ENCODE measurements at regions not wholly inside any gene's neighbourhood (a gene's known extent, or its start where the extent isn't known, plus 50 kb on each side); places are given as distances from the start of the nearest gene placed in this dataset.
"Not testable (repeated sequence)": the region's sequence is repeated elsewhere in the genome, so short reads cannot be mapped to it uniquely, and the experiment has no call there.

DNA sequence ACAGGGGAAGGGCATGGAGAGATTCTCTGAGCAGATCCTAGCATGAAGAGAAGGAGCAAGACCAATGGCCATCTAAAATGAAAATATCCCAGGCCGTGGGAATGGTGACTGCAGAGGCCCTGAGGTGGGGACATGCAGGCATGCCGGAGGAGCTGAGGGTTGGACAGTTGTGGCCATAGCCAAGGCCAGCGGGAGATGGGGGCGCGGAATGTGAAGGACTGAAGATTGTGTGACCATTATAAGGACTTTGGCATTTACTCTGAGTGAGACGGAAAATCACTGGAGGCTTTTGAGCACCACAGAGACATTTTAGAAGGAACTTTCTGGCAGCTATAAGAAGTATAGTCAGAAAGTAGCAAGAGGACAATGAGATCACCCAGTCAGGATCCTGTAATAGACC lies 341.1 kb downstream of the SFMBT2 start:
- DNase-seq (ENCODE audit: low read depth), result no peak

DNA sequence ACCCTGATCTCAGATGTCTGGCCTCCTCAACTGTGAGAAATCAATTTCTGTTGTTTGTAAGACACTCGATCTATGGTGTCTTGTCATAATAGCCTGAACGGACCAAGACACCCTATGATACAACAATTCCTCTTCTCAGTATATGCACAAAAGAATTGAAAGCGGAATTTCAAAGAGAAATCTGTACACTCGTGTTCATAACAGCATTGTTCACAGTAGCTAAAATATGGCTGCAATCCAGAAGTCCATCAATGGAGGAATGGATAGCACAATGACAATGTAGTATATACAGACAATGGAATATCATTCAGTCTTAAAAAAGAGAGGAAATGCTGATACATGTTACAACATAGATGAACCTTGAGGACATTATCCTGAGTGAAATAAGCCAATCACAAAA lies 354.6 kb downstream of the SFMBT2 start:
- no peak for DNase-seq (ENCODE audit: low read depth)

DNA sequence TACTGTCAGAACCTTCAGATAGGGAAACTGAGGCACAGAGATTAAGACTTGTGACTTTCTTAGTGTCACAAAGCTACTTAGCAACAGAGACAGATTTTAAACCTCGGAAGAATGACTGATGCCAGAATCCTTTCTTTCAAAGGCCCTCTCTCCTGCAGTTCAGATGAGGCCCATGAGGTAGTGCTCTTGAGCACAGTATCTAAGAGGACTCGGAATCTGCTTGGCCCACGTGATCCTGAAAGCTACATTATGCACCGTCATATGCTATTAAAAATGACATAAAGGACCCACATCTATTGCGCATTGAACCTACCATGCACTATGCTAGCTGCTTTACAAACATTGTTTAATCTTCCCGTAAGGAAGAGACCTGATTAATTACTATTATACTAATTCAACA lies 355.9 kb downstream of the SFMBT2 start:
- DNase-seq (ENCODE audit: low read depth), result no peak

DNA sequence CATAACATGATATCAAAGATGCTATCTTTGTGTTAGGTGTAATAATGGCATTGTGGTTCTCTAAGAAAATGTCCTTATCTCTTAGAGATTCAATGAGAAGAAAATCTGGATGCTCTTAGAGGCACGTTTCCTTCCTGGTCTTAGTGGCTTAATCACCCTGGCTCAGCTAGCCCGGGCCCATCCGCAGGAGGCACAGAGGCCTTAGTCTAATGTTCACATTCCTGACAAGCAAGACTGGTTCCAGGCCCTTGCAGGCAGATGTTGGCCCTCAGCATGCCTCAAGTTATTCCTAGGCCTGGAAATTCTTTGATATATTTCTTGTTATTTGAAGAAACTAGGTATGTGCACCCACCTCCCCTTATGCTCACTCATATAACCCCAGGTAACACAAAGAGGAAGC lies 357.6 kb downstream of the SFMBT2 start:
- DNase-seq (ENCODE audit: low read depth), result no peak

DNA sequence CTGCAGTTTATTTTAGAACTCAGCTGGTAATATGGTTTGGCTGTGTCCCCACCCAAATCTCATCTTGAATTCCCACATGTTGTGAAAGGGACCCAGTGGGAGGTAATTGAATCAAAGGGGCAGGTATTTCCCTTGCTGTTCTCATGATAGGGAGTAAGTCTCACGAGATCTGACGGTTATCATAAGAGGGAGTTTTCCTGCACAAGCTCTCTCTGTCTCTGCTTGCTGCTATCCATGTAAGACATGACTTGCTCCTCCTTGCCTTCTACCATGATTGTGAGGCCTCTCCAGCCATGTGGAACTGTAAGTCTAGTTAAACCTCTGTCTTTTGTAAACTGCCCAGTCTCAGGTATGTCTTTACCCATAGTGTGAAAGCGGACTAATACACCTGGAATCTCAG lies 360.8 kb downstream of the SFMBT2 start:
- DNase-seq (ENCODE audit: low read depth), result not testable (repeated sequence)

DNA sequence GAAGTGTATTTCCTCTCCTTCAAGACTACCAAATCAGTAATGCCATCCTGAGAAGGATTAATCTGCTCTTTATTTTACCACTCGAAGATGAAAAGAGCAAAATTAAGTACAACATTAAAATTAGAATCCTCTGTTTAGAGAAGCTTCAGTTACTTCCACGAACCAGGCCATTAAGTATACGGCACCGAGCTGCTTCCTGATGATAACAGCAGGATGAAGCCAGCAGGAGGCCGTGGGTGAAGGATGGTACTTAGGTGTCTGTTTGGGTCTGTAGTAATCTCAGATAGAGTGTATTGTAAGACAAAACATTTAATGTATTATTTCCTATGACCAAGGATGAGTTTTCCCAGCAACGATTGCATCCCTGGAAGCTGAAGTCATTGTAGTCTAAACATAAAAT lies 362.8 kb downstream of the SFMBT2 start:
- no peak for DNase-seq (ENCODE audit: low read depth)

DNA sequence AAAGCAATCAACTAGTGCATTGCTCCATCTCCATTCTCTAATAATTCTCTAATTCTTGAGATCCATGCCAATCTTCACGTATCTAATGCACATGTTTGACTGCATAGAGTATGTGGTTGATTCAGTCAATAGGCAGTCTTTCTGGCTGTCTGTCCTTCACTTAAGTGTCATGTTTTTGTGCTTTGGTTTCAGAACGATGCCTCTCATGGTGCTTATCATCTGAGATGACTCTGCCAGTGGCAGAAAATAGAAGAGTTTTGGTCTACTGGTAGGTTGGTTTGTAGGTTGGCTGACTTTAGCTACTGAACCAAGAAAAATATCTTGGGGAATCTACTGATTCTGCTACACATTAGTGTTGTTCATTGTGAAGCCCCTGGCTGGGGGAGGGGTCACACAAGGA lies 364.2 kb downstream of the SFMBT2 start:
- DNase-seq (ENCODE audit: low read depth), result no peak

DNA sequence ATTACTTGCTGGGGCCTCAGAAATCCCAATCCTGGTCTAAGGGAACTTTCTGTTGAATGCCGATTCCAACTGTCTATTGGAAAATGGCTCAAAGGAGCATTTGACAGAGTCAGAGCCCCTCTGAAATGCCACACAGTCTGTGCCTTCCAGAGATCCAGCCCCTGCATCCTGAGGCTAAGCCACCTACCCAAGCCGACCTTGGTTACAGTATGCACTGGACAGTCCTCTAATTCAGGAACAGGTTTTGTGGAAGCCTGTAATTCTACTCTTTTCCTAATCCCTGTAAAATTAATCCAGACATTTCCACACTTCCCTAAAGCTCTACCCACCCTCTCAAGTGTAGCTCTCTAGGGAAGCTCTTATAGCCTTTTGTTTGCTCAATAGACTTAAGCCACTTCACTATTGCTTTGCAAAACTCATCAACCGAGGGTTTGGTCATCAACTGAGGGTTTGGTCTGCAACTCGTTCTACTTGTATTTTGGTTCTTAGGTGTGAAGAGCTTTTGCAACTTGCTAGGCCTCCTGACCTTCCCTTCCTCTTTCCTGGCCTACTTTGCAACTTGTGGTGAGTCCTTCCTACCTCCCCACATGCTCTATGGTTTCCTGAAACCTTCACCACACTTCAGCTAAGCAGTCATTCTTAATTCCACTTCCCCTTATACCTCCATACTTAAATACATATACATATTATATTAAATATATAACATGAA lies 364.8 kb downstream of the SFMBT2 start:
- DNase-seq (ENCODE audit: low read depth), result no peak

DNA sequence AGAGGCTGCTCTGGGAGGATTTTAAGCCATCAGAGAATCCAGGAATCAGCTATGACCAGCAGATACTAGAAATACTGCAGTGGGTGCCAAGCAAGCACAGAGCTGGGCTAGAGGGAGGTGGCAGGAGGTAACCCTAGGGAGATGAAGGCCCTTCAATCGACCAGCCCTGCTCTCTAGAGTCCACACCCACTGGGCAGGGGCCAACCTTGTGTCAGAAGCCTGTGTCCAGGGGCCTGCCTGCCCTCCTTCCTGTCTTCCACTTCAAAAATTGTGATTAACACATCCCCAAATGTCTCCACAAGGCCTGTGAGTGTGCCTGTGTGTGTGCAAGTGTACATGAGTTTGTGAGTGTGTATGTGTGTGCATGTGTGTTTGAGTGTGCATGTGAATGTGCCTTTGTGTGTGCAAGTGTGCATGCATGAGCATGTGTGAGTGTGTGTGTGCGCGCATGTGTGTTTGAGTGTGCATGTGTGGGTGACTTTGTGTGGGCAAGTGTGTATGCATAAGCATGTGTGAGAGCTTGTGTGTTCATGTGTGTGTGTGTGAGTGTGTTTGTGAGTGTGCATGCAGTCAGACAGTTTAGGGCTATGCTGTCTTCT lies 367.7 kb downstream of the SFMBT2 start:
- no peak for DNase-seq (ENCODE audit: low read depth)

DNA sequence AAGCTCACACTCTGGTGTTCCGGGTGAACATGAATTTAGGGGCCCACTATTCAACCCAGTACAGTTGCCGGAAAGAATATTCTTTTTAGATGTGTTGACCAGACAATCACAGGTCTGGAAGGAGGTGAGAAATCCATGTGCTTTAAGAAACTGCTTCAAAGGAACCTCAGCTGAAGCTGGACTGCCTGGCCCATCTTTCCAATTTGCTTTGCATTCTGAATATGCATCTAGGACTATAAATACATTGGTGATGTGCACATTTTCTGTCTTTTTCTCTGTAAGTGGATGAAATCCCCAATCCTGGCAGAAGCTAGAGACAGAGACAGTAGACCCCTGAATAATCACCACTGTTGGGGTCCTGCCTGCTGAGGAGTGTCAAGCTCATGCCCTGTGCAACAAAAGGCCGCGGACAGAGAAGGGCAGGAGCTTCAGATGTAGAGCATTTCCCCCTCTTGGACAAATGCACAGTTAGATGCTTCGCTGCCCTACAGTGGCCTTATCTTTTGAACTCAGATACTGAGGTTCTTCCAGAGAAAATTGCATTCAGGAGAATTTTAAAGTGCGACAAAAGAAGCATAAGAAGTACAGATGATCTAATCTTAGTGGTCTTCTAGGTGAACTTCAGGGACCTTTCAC lies 368.3 kb downstream of the SFMBT2 start:
- DNase-seq (ENCODE audit: low read depth), result no peak

DNA sequence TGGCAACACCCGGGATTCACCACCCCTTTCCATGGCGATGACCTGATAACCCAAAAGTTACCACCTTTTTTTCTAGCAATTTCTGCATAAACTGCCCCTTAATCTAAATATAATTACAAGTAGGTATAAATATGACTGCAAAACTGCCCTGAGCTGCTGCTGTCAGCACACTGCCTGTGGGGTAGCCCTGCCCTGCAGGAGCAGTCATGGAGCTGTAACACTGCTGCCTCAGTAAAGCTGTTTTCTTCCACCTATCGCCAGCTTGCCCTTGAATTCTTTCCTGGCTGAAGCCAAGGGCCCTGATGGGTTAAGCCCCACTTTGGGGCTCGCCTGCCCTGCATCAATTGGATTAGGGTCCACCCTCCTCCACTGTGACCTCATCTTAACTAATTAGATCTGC lies 368.8 kb downstream of the SFMBT2 start:
- DNase-seq (ENCODE audit: low read depth), result no peak

DNA sequence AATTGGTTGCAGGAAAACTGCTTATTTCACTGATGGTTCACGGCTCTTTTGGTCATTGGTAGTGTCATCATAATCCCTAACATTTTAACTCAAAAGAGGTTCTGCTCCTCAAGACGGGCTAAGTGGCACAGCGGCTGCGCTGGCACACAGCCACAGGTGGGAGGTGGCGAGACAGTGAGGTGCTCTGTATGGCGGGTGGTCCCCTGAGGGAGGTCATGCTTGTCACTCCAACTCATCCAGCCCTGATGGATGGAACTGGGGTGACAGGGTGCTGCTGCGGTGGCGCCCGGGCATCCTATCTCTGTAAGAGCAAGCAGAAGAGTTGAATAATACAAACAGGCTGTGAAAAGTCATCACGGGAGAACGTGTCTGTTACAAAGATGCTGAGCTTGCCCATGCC lies 370.2 kb downstream of the SFMBT2 start:
- DNase-seq (ENCODE audit: low read depth), result no peak

DNA sequence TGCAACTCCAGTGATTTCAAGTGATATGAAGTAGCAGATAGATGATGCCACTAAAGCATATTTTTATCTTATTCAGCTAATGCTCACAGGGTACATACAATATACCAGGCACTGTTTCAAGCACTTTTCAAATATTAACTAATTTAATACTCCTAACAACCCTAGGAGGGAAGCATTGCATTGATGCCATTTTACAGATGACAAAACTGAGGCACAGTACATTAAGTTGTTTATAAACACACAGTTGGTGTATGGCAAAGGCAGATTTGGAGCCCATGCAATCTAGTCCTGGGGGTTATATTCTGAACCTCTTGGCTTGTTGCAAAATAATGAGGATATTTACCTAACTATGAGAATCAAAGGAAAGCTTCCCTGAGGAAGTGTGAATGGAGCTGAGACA lies 371.0 kb downstream of the SFMBT2 start:
- no peak for DNase-seq (ENCODE audit: low read depth)

DNA sequence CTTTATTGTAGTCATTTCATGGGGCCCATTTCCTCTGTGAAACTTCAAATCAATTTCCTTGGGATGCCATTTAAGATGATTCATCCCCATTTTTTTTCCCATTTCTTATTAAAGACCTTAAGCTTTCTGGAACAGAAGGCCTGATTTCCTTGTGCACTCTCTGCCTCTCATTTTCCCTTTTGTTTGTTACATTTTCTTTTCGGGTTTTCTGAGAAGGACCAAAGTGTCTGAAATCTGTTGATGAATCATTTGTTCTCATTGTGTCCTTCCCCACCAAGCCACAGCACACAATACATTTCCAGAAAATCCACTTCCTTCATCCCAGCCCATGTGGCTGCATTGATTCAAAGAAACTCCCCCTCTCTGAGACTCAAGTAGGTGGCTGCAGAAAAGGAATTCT lies 372.4 kb downstream of the SFMBT2 start:
- no peak for DNase-seq (ENCODE audit: low read depth)

DNA sequence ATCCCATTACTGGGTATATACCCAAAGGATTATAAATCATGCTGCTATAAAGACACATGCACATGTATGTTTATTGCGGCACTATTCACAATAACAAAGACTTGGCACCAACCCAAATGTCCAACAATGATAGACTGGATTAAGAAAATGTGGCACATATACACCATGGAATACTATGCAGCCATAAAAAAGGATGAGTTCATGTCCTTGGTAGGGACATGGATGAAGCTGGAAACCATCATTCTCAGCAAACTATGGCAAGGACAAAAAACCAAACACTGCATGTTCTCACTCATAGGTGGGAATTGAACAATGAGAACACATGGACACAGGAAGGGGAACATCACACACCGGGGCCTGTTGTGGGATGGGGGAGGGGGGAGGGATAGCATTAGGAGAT lies 373.4 kb downstream of the SFMBT2 start:
- DNase-seq (ENCODE audit: low read depth), result not testable (repeated sequence)

DNA sequence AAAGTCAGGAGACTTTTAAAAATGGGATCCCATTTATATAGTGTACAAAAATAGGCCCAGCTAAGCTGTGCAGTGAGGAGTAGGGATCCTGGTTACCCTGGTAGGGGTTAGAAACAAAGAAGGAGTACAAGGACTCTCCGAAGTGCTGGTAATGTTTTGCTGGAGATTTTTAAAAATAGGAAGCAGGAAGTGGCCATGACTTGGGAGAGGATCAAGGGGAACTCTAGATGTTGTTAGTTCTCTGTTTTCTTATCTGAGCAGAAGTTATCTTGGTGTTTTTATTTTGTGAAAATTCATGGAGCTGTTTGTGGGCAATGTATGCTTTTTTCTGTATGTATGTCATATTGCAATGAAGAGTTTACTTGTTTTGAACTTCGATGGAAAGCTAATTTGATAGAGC lies 373.9 kb downstream of the SFMBT2 start:
- DNase-seq (ENCODE audit: low read depth), result no peak

DNA sequence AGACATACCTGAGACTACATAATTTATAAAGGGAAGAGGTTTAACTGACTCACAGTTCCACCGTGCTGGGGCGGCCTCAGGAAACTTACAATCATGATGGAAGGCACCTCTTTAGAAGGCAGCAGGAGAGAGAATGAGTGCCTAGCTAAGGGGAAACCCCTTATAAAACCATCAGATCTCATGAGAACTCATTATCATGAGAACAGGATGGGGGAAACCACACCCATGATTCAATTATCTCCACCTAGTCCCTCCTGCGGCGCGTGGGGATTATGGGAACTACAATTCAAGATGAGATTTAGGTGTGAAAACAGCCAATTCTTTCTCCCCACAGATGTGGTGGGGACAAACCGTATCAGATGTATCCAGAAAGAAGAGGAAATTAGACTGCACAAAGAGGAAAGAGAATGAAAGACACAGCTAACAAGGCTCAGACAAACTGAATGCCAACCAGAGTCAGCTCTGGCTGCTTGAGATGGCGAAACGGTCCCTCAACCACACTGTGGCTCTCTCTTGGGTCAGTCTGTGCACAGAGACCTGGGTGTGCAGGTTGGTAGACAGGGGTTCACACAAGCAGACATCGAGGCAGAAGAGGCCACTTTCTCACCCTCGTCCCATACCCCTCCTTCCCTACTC lies 375.6 kb downstream of the SFMBT2 start:
- no peak for DNase-seq (ENCODE audit: low read depth)

DNA sequence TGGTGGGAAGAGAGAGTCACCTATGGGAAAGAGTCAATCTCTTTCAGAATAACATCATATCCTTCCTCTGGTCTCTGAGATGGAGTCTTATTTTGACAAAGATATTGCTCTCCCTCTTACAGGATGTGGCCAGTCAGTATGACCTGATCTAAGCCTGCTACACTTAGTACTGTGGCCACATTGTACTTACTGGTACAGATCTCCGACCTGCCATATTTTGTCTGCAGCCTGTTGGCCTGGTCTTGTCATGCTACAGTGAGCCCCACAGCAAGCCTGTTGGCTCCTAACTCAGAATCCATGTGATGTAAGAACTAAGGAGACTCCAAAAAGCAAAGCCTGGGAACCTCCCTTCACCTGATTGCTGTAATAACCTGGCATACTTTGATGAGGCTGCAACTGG lies 377.8 kb downstream of the SFMBT2 start:
- DNase-seq (ENCODE audit: low read depth), result no peak

DNA sequence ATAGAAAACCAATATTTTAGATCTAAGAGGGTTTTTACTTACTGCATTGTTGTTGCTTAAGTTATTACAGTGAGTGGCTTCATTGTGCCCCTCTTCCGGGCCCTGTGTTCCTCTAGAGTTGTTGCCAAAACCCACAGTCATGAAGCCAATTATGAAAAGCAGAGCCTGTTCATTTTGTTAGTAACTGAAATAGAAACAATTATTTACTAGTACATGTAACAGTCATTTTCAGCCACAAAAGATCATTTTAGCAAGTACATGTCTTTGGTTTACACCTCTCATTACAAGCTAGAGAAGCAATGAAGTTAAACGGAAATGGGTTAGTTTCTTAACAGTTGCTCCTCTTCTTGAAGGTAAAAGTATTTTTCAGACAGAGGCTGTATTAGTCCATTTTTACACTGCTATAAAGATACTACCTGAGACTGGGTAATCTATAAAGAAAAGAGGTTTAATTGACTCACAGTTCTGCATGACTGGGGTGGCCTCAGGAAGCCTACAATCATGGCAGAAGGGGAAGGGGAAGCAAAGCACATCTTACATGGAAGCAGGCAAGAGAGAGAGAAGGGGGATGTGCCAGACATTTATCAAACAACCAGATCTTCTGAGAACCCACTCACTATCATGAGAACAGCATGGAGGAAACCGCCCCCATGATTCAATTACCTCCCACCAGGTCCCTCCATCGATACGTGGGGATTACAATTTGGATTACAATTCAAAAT lies 380.5 kb downstream of the SFMBT2 start:
- no peak for DNase-seq (ENCODE audit: low read depth)

DNA sequence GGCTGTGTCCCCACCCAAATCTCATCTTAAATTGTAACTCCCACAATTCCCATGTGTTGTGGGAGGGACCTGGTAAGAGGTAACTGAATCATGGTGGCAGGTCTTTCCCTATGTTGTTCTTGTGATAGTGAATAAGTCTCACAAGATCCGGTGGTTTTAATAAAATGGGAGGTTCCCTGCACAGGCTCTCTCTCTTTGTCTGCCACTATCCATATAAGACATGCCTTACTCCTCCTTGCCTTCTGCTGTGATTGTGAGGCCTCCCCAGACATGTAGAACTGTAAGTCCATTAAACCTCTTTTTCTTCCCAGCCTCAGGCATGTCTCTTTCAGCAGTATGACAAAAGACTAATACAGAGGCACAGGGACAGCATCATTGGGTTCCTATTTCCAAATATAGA lies 381.2 kb downstream of the SFMBT2 start:
- DNase-seq (ENCODE audit: low read depth), result no peak

DNA sequence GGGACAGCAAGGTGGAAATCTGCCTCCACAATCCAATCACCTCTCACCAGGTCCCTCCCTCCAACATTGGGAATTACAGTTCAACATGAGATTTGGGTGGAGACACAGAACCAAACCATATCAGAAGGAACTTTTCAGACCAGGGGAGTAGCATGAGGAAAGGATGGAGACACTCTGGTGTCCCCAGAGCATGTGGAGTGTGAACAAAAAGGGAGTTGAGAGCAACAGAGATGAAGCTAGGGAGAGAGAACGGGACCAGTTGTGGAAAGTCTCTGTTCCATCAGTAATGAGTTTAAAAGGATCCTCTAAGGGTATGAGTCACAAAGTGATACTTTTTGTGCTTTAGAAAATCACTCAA lies 382.0 kb downstream of the SFMBT2 start:
- no peak for DNase-seq (ENCODE audit: low read depth)

Measured in M059J (cell line).